ENCODE measurements at regions not wholly inside any gene's neighbourhood (a gene's known extent, or its start where the extent isn't known, plus 50 kb on each side); places are given as distances from the start of the nearest gene placed in this dataset.

DNA sequence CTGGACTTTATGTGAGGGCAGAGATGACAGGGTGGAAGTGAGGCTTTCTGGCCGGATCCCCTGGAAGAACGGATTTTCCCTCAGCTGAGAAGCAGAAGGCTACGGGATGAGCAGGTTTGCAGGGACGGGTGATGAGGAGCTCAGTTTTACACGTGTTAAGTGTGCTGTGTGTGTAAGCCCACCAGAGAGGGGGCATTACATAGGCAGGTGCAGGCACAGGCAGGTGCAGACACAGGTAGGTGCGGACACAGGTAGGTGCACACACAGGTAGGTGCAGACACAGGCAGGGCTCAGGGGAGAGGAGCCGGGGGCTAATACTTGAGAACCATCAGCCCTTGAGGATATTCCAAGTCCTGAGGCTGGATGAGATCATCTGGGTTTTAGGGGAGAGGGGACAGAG lies 107.7 kb downstream of the COPS8 start:
- no peak for DNase-seq (ENCODE audit: low read depth, low spot score)
- no peak overlapping the region for H3K4me3 ChIP-seq (ENCODE audit: low read length)

DNA sequence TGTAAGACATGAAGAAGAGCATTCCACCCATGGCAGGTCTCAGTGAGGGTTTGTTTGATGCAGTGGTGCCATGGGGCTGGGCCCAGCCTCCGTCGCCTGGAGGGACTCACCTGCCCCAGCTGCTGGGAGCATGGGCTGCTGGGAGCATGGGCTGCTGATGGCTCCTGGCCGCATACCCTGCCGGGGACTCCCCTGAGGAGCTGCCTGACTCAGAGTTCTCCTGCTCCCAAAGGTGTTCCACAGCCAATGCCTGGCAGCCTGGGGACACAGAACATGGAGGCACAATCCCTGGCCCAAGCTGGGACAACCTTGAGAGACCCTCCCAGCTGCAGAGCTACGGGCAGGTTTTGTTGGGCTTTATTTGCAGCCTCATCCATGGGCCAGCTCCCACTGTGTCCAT lies 108.4 kb downstream of the COPS8 start:
- H3K4me3 ChIP-seq (ENCODE audit: low read length) = no peak overlapping the region
- DNase-seq (ENCODE audit: low read depth, low spot score) = no peak

DNA sequence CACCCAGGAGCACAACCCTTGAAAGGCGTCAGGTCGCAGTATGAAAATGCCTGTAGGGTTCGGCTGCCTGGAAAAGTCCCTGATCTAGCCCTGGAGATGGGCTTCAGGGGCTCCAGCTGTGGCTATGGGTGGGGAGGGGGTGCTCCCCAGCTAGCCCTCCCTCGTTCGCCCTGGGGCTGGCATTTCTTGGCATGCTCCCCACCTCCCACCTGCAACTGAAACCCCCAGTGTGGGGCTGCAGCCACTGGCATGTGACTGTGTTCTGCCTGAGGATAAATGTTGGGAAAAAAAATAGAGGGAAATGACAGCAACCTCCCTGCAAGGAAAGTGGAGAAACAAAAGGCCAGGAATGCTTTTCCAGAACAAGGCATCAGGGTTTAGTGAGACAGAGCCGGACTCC lies 109.2 kb downstream of the COPS8 start:
- DNase-seq (ENCODE audit: low read depth, low spot score) = no peak
- H3K4me3 ChIP-seq (ENCODE audit: low read length) = no peak overlapping the region

DNA sequence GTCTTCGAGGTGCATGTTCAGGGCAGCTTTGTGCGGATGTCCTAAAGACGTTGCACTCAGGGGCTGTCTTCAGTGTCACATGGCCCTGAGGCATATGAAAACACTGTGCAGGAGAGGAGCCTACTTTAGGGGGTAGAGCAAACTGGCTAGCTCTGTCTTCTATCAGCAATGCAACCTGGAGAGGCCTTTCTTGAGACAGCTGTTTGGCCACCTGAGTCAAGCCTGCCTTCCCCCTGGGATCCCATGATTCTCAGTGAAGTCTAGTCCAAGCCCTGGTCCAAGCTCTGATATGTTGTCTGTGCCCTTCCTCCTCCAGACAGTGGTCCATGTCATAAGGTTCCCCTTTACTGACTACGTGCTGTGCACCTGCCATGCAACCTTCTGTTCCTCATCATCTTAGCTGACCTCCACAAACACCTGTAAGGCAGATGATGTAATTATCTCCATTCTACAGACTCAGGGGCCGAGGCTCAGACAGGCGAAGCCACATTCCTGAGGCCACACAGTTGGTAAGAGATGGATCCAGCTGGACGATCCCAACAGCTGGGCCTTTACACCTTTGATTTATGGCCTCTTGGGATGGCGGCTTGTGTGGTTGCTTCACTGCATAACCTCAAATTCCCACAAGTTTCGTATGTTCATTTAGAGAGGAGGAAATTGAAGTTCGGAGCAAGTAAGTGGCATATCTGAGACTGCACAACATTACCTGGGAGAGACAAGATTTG lies 109.9 kb downstream of the COPS8 start:
- no peak for DNase-seq (ENCODE audit: low read depth, low spot score)
- H3K4me3 ChIP-seq (ENCODE audit: low read length) = no peak overlapping the region

DNA sequence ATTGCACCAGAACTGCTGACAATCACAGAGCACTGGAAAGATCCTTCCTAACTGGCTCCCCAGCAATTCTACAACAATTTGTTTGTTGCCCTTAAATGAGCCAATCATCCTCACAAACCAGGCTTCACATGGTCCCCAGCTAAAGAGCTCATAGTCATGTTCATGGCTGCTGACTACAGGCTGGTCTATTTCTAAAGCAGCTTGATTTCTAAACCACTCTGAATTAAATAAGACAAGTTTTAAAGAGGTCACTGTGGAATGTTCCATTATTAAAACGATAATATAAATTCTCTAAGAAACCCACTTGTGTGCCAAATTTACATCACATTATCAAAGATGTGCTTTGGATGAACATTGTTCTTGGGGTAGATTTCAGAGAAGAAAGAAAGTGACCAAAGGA lies 110.7 kb downstream of the COPS8 start:
- H3K4me3 ChIP-seq (ENCODE audit: low read length) = no peak overlapping the region
- DNase-seq (ENCODE audit: low read depth, low spot score) = no peak

DNA sequence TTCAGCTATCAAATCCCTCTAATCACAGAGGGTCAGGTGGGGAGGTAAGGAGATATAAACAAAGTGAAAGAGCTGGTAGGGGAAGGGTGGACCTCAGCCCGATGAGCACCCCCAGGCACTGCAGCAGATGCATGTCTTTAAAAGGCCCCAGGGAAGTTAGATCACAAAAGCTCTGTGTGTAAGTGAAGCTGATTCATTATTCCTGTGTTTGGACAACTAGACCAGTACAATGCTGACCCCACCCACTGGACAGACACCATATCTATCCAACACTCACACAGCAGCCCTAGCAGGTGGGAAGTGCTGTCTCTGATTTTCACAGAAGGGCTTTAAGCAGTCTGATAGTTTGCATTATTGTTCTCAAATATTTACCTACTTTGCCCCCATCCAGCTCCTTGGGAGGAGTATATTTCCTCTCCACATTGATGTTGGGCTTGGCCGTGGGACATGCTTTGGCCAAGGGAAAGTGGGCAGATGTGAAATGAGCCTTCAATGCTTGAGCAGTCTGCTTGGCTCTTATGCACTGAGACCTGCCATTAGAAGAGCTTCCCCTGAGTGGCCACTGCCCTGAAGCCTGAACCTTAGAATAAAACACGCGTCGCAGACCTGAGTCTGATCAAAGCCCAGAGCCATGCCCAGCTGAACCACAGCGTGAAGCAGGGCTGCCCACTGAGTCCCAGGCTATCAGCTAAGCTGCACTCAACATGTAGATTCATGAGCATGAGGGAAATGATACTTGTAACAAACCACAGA lies 111.4 kb downstream of the COPS8 start:
- H3K4me3 ChIP-seq (ENCODE audit: low read length) = no peak overlapping the region
- DNase-seq (ENCODE audit: low read depth, low spot score) = no peak

DNA sequence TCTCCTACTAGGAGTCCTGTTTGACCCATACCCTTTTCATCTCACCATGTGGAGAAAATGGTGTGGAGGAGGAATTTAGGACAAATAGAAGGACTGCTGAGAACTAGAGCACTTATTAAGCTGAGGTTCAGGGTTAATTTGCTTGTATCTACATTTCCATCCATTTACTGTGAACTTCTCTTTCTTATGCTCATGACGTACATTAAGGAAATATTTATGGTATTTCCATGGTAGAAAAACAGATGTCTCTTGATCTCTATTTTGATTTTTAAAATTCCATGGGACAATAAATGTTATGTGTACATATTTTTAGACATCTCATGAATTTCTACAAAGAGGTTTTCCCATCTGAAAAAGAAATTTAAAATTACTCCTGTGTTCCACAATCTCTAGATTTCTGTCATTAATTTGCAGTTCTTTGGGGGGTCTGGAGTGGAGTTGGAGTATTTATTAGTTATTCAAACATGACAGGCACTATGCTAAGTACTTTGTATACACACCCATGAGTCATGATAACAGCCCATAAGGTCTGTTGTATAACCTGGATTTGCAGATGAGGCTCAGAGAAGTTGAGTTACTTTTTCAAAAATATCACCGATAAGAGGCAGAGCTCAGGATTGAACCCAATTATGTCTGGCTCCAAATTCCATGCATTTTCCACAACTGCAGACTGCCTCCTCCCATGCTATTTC lies 112.6 kb downstream of the COPS8 start:
- no peak for DNase-seq (ENCODE audit: low read depth, low spot score)
- H3K4me3 ChIP-seq (ENCODE audit: low read length) = no peak overlapping the region

DNA sequence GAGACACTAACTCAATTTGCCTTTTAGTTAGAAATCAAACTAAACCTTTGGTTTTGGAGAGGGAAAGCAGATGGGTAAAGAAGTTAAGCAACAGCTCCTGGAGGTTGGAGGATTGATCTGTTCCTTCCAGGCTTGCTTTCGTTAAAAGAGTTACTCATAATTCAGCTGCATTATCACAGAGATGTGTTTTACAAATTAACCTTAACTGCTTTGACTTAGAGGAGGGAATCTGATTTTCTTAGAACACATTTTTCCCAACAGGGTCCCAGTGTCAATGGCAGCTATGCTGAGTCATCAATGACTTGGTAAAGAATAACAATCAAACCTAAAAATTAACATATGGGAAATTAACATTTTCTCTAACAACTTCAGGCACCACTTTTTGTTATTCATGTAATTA lies 113.4 kb downstream of the COPS8 start:
- H3K4me3 ChIP-seq (ENCODE audit: low read length) = no peak overlapping the region
- DNase-seq (ENCODE audit: low read depth, low spot score) = no peak

DNA sequence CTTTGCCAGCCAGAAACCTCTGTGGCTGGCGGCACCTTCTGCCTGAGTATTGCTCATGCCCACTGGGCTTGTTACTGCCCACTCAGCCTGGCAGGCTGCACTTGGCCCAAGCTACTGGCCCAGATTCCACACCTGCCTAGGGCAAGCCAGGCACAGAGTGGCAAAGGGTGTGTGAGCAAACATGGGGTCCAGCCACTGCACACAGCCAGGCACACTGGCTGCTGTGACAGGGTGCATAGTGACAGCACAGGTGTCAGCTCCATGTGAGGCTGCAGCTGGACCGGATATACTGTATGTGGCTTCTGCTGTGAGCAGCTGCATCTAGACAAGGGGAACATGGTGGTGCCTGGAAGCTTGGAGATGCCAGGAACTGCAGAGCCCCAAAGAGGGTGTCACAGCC lies 113.9 kb downstream of the COPS8 start:
- no peak overlapping the region for H3K4me3 ChIP-seq (ENCODE audit: low read length)
- peak; percentile 11 for DNase-seq (ENCODE audit: low read depth, low spot score)

DNA sequence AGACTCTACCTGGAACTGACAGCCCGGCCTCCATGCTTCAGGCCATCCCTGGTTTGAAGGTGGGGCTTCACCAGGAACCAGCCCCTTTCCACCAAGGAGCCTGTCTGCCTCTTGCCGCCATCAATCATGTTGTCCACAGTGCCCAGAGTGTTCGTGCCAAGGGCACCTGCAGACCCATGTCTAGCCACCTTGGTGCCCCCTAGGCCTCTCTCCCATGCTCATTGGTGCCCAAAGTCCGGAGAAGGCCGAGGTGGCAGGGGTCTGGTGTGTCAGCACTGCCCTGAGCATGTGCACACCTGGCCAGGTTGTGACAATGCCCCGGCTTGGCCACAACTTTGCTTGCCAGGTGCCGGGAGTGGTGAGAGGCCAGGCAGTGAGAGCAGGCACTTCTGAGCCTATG lies 114.8 kb downstream of the COPS8 start:
- H3K4me3 ChIP-seq (ENCODE audit: low read length) = no peak overlapping the region
- no peak for DNase-seq (ENCODE audit: low read depth, low spot score)

DNA sequence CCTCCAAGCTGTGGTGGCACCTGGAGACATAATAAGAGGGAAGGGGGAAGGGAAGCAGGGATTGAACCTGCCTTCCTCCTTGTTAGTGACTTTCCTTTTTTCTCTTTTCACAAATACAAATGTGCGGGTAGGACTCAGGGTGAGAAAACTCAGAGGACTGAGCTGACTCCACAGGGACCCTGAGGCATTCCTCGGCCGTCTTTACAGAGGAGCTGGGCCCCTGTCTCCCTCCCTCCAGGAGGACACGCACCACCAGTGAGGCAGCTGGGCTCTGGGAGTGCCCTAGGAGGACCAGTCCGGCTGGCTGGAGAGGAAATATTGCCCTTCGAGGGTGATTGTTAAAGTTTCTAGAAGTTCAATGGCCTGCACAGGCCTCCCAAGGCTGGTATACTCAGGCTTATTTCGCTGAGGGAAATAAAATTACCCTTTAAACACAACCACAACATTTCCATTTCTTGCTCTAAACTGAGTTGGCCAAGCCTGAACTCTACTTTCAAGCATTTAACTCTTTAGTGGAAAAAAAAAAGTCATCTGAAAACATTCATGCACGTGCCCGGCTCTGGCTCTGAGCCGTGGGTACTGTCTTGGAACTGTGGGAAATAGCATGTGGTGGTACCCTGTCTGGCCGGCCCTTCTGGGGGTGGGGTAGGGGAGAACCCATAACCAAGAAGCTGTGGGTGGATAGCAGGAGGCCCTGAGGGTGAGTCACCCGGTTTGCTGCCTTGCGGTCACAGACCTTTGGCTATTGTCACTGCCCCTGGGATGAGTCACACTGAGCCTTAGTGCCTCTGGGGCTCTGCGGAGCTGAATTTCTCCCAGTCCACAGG lies 116.0 kb downstream of the COPS8 start:
- H3K4me3 ChIP-seq (ENCODE audit: low read length) = no peak overlapping the region
- no peak for DNase-seq (ENCODE audit: low read depth, low spot score)

DNA sequence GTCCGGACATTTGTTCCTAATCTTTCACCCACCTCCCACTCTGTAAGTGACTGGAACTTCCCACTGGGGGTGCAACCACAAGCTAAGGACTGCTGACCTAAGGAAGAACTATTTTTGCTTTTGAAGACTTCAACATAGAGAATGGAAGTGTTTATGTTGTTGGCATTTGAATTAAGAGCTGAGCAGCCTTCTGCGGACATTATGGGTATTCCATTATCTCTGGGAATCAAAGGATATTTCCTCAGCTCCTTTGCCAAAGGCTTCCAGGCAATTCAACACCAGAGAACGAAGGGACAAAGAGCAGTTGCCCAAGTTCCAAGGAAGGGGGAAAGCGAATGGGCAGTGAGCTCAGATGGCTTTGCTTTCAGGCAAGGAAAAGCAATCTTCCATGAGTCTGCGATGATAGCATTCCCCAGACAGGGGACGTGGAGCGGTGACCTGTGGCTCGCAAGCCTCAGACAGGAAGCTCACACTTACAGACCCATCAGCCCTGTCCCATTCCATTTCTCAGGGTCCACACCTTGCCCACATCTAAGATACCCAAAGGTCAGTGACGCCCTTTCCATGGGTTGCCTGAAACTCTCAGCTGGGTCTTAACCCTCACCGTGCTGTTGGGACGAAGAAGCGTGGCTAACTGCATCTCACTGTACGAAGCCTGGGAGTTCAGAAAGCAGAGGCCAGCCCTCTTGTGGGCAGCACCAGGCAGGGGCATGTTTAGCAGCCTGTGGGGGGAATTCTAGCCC lies 116.8 kb downstream of the COPS8 start:
- H3K4me3 ChIP-seq (ENCODE audit: low read length) = no peak overlapping the region
- no peak for DNase-seq (ENCODE audit: low read depth, low spot score)

DNA sequence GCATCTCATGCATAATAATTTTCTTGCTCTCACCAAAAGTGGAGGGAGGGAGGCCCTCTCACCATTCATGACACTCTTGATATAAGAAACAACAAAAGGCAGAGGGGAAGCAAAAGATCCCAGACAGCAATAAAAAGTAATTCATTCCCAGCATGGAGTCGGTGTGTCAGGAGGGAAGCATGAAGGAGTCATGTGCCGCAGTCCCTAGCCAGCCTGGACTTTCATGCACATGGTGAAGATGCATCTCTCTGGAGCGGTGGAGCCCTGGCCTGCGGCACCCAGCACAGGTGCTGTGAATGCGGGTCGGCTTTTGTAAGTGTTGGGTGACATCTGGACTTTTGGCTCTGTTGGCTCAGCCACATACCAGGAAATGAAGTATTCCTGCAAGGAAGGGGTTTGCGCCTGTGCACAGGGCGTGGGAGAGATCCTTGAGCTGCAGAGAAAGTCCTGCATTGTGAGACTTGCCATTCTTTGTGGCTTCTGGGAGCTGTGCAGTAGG lies 119.4 kb downstream of the COPS8 start:
- DNase-seq (ENCODE audit: low read depth, low spot score) = no peak
- H3K4me3 ChIP-seq (ENCODE audit: low read length) = no peak overlapping the region

DNA sequence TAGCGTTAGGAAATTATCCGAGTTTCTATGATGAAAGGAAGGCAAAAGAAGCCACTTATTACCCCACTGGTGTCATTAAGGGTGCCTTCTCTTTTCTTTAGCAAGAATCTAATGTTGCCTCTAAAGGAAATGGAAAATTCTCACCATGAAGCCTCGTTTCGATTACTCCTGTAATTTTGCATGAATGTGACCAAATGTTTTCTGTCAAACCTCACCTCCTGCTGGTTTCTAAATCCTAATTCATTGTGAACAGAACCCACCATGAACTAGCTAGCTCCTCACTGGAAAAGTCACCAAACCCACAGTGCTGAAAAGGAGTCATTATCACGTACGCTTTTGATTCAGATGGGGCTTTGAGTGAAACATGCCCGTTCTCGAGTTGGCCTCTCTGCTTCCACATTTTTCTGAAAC lies 119.9 kb downstream of the COPS8 start:
- DNase-seq (ENCODE audit: low read depth, low spot score) = no peak

DNA sequence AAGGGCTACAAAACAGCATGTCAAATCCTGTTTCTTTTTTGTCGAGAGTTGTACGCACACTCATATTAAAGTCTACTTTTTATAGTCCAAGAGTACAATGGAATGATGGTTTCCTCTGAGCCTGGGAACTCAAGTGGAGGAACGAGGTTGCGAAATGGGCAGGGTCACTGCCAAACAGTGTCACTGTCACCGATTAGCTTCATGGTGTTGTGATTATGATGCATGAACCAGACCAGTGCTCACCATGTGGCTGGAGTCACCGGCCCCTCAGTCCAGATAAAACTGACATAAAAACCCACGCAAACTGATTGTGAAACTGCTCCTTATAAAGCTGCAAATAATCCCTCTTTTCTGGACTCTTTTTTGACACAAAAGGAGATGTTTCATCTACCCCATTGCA lies 122.0 kb downstream of the COPS8 start:
- no peak overlapping the region for H3K4me3 ChIP-seq (ENCODE audit: low read length)
- no peak for DNase-seq (ENCODE audit: low read depth, low spot score)

More for the DNA sequence above, 119.9 kb downstream of the COPS8 start:
- H3K4me3 ChIP-seq (ENCODE audit: low read length) = no peak overlapping the region

DNA sequence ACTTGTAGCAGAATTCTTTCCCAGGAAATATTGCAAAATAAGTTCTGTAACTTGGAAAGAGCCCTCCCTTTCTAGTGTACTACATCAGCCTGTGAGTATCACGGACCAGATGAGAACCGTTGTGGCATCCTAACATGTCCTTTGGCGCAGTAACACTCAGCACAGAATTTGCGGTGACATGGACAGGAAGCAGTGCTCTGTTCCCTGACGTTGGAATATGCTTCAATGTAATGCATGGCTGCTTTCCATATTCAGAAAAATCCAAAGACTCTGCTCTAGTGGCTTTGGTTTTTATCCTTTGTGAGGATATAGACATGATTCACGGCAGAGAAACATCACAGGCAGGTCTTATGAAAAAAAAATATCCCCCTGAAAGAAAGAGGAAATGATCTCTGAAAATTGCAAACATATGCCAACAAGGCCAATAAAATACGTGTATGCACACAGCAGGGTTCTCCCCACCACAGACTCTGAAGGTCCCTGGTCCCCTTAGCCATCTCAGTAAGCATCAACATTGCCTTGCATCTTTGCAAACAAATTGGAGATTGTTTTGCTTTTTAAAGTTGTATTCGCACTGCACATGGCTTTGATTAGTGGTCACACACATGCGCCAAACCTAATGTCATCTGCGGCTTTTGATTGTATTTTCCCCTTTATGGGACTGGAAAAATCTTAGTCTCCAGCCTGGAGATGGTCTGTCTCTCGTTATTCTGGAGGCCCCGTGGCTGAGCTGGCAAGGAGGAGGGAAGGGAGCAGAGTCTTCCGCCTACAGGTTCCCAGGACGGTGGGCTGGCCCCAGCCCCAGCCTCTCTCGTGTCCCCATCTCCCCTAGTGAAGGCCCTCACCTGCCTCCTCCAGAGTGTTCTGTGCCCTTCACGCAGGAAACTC lies 122.9 kb downstream of the COPS8 start:
- no peak overlapping the region for H3K4me3 ChIP-seq (ENCODE audit: low read length)

DNA sequence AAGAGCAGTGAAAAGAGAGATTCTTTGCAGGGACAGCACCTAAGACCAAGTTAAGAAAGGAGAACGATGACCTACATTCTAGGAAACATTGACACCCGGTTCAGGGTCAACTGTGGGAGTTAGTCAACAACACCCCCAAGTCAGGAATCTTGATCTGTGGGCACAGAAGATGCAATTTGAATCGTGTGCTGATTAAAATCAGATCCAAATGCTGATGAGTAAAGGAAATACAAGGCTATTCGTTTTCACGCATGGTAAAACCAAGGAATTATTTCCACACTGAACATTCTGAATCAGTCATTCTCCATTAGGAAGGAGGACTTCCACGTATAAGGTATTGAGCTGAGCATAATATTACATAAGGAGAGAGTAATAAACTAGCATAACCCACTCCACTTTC lies 124.2 kb downstream of the COPS8 start:
- H3K4me3 ChIP-seq (ENCODE audit: low read length) = no peak overlapping the region
- DNase-seq (ENCODE audit: low read depth, low spot score) = no peak

More for the DNA sequence above, 122.9 kb downstream of the COPS8 start:
- DNase-seq (ENCODE audit: low read depth, low spot score) = no peak

DNA sequence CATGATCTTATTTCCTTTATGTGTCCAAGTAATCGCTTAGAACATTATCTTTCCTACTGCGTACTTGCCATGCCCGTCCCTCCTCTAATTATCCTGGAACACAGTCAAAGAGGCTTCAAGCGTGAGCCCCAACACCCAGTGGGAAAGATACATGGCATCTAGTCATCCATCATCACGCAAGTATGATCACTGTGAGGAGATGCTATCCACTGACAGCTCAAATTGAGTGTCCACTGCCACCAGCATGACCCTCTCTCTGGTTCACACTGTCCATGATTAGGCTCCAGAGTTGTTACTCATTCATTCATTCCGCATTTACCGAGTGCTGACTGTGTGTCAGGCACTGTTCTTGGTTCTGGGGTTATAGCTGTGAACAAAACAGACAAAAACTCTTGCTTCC lies 124.6 kb downstream of the COPS8 start:
- no peak overlapping the region for H3K4me3 ChIP-seq (ENCODE audit: low read length)
- no peak for DNase-seq (ENCODE audit: low read depth, low spot score)
